ENCODE measurements at regions not wholly inside any gene's neighbourhood (a gene's known extent, or its start where the extent isn't known, plus 50 kb on each side); places are given as distances from the start of the nearest gene placed in this dataset.

GRCh38 chr6:19204445-19204844 is 632.7 kb upstream of the ID4 start:
- TF ChIP-seq CTCF (IDR thresholded peaks at IDR 0.05; ENCODE audit: low read length) (no peak), EZH2 (IDR thresholded peaks at IDR 0.05; ENCODE audit: borderline replicate concordance, low read length) (no peak)

All from OCI-LY1 (cell line).